ENCODE measurements at regions not wholly inside any gene's neighbourhood (a gene's known extent, or its start where the extent isn't known, plus 50 kb on each side); places are given as distances from the start of the nearest gene placed in this dataset.

DNA sequence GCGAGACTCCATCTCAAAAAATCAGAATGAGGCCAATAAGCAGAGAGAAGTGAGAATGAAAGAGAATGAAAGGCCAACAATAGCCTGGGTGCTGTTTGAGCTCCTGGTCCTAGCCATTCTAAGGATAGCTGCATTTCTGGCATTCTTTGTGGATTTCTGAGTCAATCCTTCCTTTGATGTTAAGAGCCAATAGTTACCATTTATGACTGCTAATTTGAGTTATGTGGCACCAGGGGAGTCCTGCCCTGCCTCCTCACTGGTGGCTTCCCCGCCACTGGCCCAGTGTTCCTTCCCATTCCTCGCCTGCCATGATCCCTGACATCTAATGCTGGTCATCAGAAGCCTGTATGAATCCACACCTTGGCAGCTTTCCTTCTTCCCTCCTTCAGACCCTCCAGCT, 991.2 kb downstream of the UQCRFS1 start:
- TF ChIP-seq POLR2A (IDR thresholded peaks at IDR 0.05): no peak
- TF ChIP-seq, protein P1, sequence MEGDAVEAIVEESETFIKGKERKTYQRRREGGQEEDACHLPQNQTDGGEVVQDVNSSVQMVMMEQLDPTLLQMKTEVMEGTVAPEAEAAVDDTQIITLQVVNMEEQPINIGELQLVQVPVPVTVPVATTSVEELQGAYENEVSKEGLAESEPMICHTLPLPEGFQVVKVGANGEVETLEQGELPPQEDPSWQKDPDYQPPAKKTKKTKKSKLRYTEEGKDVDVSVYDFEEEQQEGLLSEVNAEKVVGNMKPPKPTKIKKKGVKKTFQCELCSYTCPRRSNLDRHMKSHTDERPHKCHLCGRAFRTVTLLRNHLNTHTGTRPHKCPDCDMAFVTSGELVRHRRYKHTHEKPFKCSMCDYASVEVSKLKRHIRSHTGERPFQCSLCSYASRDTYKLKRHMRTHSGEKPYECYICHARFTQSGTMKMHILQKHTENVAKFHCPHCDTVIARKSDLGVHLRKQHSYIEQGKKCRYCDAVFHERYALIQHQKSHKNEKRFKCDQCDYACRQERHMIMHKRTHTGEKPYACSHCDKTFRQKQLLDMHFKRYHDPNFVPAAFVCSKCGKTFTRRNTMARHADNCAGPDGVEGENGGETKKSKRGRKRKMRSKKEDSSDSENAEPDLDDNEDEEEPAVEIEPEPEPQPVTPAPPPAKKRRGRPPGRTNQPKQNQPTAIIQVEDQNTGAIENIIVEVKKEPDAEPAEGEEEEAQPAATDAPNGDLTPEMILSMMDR (IDR thresholded peaks at IDR 0.05): no peak

Measured in sigmoid colon (tissue), 3 donors.